ENCODE measurements at regions not wholly inside any gene's neighbourhood (a gene's known extent, or its start where the extent isn't known, plus 50 kb on each side); places are given as distances from the start of the nearest gene placed in this dataset.

DNA sequence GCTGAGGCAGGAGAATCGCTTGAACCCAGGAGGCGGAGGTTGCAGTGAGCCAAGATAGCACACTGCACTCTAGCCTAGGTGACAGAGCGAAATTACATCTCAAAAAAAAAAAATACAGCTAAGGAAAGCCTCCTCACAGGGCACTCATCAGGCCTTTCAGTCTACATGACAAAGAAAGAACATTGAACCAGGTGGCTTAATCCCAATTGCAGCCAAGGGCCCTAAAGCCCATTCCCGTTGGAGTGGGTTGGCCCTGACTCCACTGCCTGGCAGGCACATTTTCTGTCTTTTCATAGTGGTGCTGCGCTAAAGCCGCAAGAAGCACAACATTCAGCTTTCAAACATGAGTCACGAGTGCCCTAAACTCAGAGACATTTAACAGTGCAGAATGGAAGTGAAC, 372.5 kb downstream of the RNF144A start:
- H4K20me1 ChIP-seq (ENCODE audit: insufficient read depth) = no peaks in the 10 kb centered on the region
- ChIA-PET CTCF (no interaction called here), RAD21 (ENCODE audit: low non-redundant PET in 1 of 2, low total read pairs in 2 of 2, uncharacterized antibody in 2 of 2, unreplicated experiment in 2 of 2) (no interaction called here), POLR2A (no interaction called here)
- no peak overlapping the region for H3K9ac ChIP-seq (ENCODE audit: low read length)
- H3K79me2 ChIP-seq (ENCODE audit: insufficient read depth, low read length) = no peaks in the 10 kb centered on the region
- intact Hi-C loops (cut with micrococcal nuclease) = no loop called here
- BruUV-seq (replicated peaks) = no TSS peak
- no peaks in the 10 kb centered on the region for H3K9me3 ChIP-seq (ENCODE audit: control insufficient read depth in 1 of 2, insufficient read depth in 1 of 2, low read depth in 1 of 2, low read length in 2 of 2)
- TF ChIP-seq, protein P1, sequence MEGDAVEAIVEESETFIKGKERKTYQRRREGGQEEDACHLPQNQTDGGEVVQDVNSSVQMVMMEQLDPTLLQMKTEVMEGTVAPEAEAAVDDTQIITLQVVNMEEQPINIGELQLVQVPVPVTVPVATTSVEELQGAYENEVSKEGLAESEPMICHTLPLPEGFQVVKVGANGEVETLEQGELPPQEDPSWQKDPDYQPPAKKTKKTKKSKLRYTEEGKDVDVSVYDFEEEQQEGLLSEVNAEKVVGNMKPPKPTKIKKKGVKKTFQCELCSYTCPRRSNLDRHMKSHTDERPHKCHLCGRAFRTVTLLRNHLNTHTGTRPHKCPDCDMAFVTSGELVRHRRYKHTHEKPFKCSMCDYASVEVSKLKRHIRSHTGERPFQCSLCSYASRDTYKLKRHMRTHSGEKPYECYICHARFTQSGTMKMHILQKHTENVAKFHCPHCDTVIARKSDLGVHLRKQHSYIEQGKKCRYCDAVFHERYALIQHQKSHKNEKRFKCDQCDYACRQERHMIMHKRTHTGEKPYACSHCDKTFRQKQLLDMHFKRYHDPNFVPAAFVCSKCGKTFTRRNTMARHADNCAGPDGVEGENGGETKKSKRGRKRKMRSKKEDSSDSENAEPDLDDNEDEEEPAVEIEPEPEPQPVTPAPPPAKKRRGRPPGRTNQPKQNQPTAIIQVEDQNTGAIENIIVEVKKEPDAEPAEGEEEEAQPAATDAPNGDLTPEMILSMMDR (IDR thresholded peaks at IDR 0.05 in 2 of 3, conservative IDR thresholded peaks at IDR 0.05 in 1 of 3; ENCODE audit: borderline replicate concordance in 1 of 3, insufficient read depth in 1 of 3, low read depth in 2 of 3, low read length in 2 of 3) = no peak
- TF ChIP-seq EZH2 (IDR thresholded peaks at IDR 0.05) (no peak), CEBPB (IDR thresholded peaks at IDR 0.05; ENCODE audit: low read depth) (no peak), POLR2A (IDR thresholded peaks at IDR 0.05; ENCODE audit: borderline replicate concordance, extremely low read depth, insufficient read depth, insufficient read length) (no peak), EZH2phosphoT487 (IDR thresholded peaks at IDR 0.05; ENCODE audit: borderline replicate concordance) (no peak), CBX3 (IDR thresholded peaks at IDR 0.05; ENCODE audit: low read depth) (no peak), JUND (IDR thresholded peaks at IDR 0.05) (no peak), SRF (IDR thresholded peaks at IDR 0.05; ENCODE audit: low read depth) (no peak), SP1 (IDR thresholded peaks at IDR 0.05; ENCODE audit: low read depth) (no peak)
- H3K9me2 ChIP-seq (ENCODE audit: insufficient read depth) = no peaks in the 10 kb centered on the region
- DNase-seq (ENCODE audit: low read depth, low spot score) = no peak
- H3K4me1 ChIP-seq (ENCODE audit: control insufficient read depth in 1 of 2, insufficient read depth in 2 of 2, low read length in 2 of 2) = no peaks in the 10 kb centered on the region
- H3K27ac ChIP-seq (ENCODE audit: low read depth, low read length) = no peak overlapping the region
- H3K4me2 ChIP-seq (ENCODE audit: low read length) = no peak overlapping the region
- ATAC-seq = no peak
- peaks cover 3% of the 10 kb centered on the region; the same call in 1 of the 2 replicates for H3K27me3 ChIP-seq (ENCODE audit: insufficient read depth, low read length)
- H3K4me3 ChIP-seq (replicated peaks in 1 of 2; ENCODE audit: low read depth in 1 of 2, low read length in 2 of 2) = no peak overlapping the region
- H3K36me3 ChIP-seq (ENCODE audit: control insufficient read depth in 1 of 2, insufficient read depth in 2 of 2, low read length in 2 of 2) = no peaks in the 10 kb centered on the region
- H2AFZ ChIP-seq (ENCODE audit: low read depth, low read length, poor library complexity, severe bottlenecking) = no peak overlapping the region

DNA sequence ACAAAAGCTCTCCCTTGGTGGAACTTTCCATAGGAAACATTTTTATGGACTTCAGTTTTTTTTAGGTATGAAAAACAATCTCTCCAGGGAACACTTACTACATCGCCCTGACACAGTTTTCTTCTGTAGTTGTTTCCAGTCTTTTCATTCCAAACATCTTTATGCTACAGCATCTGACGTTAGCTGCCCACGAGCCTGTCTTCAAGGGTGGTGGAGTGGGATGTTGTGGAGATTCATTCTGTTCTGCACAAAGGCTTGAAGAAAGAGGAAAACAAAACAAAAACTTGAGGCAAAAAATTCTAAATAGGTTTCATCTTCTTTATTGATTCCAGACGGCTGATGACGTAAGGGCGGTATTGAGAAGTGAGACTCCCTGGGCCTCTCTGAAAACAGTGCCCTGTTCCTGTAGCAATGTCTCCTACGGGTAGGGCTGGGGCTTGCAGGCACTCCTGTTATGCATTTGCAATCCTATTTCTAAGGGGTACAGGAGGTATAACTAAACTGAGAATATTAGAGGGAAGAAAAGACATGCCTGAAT, 375.0 kb downstream of the RNF144A start:
- BruUV-seq (replicated peaks) = no TSS peak

More for the DNA sequence above, 375.0 kb downstream of the RNF144A start:
- Histone ChIP-seq H3K27ac (ENCODE audit: low read depth, low read length) (no peak overlapping the region), H3K4me2 (ENCODE audit: low read length) (no peak overlapping the region), H2AFZ (ENCODE audit: low read depth, low read length, poor library complexity, severe bottlenecking) (no peak overlapping the region), H3K4me1 (ENCODE audit: control insufficient read depth in 1 of 2, insufficient read depth in 2 of 2, low read length in 2 of 2) (no peaks in the 10 kb centered on the region), H3K27me3 (ENCODE audit: insufficient read depth, low read length) (peaks cover 3% of the 10 kb centered on the region; the same call in 1 of the 2 replicates), H3K79me2 (ENCODE audit: insufficient read depth, low read length) (no peaks in the 10 kb centered on the region), H3K9me2 (ENCODE audit: insufficient read depth) (no peaks in the 10 kb centered on the region), H3K9me3 (ENCODE audit: control insufficient read depth in 1 of 2, insufficient read depth in 1 of 2, low read depth in 1 of 2, low read length in 2 of 2) (no peaks in the 10 kb centered on the region), H3K36me3 (ENCODE audit: control insufficient read depth in 1 of 2, insufficient read depth in 2 of 2, low read length in 2 of 2) (no peaks in the 10 kb centered on the region), H3K9ac (ENCODE audit: low read length) (no peak overlapping the region), H4K20me1 (ENCODE audit: insufficient read depth) (no peaks in the 10 kb centered on the region), H3K4me3 (replicated peaks in 1 of 2; ENCODE audit: low read depth in 1 of 2, low read length in 2 of 2) (no peak overlapping the region)
- DNase-seq (ENCODE audit: low read depth, low spot score) (no peak), ATAC-seq (no peak)
- intact Hi-C loops (cut with micrococcal nuclease) = no loop called here
- RAD21 ChIA-PET (ENCODE audit: low non-redundant PET in 1 of 2, low total read pairs in 2 of 2, uncharacterized antibody in 2 of 2, unreplicated experiment in 2 of 2) = no interaction called here
- CTCF ChIA-PET = no interaction called here
- TF ChIP-seq, protein P2, sequence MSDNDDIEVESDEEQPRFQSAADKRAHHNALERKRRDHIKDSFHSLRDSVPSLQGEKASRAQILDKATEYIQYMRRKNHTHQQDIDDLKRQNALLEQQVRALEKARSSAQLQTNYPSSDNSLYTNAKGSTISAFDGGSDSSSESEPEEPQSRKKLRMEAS (IDR thresholded peaks at IDR 0.05) = no peak
- POLR2A ChIA-PET = no interaction called here
